SK-N-SH treated with all-trans-retinoic acid at 6 μM for 48 hours (cell line): ENCODE measurements at regions not wholly inside any gene's neighbourhood (a gene's known extent, or its start where the extent isn't known, plus 50 kb on each side); places are given as distances from the start of the nearest gene placed in this dataset.

ENCODE experiments used
- ARNTL ChIP-seq: fragments of 450-650 bp; formaldehyde crosslinking; IDR thresholded peaks from 2 replicates; pipeline ENCODE4 v1.5.0; 2020; ENCODE audit warnings: low read depth, mild to moderate bottlenecking, moderate library complexity, borderline replicate concordance
- CREB5 ChIP-seq: fragments of 250-450 bp; sonication (Bioruptor Pico); IDR thresholded peaks from 2 replicates; pipeline ENCODE4 v1.5.1; 2020; ENCODE audit warnings: low read depth, mild to moderate bottlenecking, moderate library complexity
- CSRNP3 ChIP-seq: fragments of 250-450 bp; sonication (Bioruptor Pico); IDR thresholded peaks from 2 replicates; pipeline ENCODE4 v1.5.1; 2021; ENCODE audit warnings: mild to moderate bottlenecking, moderate library complexity
- ESRRG ChIP-seq: fragments of 250-450 bp; sonication (Bioruptor Pico); IDR thresholded peaks from 2 replicates; pipeline ENCODE4 v1.6.1; 2021; ENCODE audit warnings: mild to moderate bottlenecking
- ISL1 ChIP-seq: fragments of 250-450 bp; sonication (Bioruptor Pico); IDR thresholded peaks from 2 replicates; pipeline ENCODE4 v2.1.2; 2022; ENCODE audit warnings: mild to moderate bottlenecking, moderate library complexity
- OSR1 ChIP-seq: fragments of 250-450 bp; sonication (Bioruptor Pico); IDR thresholded peaks from 2 replicates; pipeline ENCODE4 v1.8.0; 2022; ENCODE audit warnings: moderate library complexity, mild to moderate bottlenecking, inconsistent platforms
- PATZ1 ChIP-seq: fragments of 250-450 bp; sonication (Bioruptor Pico); IDR thresholded peaks from 2 replicates; pipeline ENCODE4 v1.8.0; 2020; ENCODE audit warnings: mild to moderate bottlenecking, moderate library complexity, borderline replicate concordance
- ZC3H10 ChIP-seq: fragments of 250-450 bp; sonication (Bioruptor Pico); IDR thresholded peaks from 2 replicates; pipeline ENCODE4 v1.5.1; 2021; ENCODE audit warnings: mild to moderate bottlenecking, moderate library complexity
- ZFP3 ChIP-seq: fragments of 250-450 bp; sonication (Bioruptor Pico); IDR thresholded peaks from 2 replicates; pipeline ENCODE4 v1.5.0; 2020; ENCODE audit warnings: mild to moderate bottlenecking, moderate library complexity
- ZFP30 ChIP-seq: fragments of 450-650 bp; formaldehyde crosslinking; IDR thresholded peaks from 2 replicates; pipeline ENCODE4 v1.5.0; 2022; ENCODE audit warnings: mild to moderate bottlenecking, moderate library complexity

- TF ChIP-seq ZFP30 (CRISPR knock-in tag) (no peak), PATZ1 (no peak), ZFP3 (no peak), CREB5 (CRISPR knock-in tag) (no peak), ZC3H10 (CRISPR knock-in tag) (no peak), OSR1 (no peak), ISL1 (CRISPR knock-in tag) (no peak), ESRRG (CRISPR knock-in tag) (no peak), CSRNP3 (CRISPR knock-in tag) (no peak), ARNTL (CRISPR knock-in tag) (no peak)
These were observed 119.3 kb upstream of the ZNF746 start for GRCh38 chr7:149616898-149617297.
